ENCODE measurements at regions not wholly inside any gene's neighbourhood (a gene's known extent, or its start where the extent isn't known, plus 50 kb on each side); places are given as distances from the start of the nearest gene placed in this dataset.
A peak's percentile ranks its signal among the peaks of the same experiment; 100 is the strongest.

DNA sequence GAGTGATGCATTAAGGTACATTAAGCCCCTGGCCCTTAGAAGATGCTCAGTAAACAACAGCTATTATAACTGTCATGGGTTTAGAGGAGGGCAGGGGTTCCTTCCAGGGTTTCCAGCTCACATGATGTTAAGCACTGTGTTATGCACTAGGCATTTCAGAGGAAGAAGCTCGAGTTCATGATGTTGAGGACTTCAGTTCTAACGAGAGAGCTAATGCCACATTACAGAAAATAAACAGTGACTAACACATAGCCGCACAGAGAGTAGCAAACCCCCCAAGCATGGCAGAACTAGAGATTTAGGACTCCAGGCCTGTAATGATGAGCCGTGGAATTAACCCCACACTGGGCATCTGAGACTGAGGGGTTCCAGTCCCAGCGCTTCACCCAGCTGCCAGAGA is 105.2 kb downstream of the UNC5CL start:
- DNase-seq, result no peak
- 83 to 85% methylated on average over 5 of the region's 5 CpGs for WGBS, 2 donors
- no peak overlapping the region for H3K27ac ChIP-seq

GRCh38 chr6:40932953-40933352 is 106.1 kb downstream of the UNC5CL start:
- DNase-seq, result no peak
- Histone ChIP-seq H3K27ac (no peak overlapping the region), H3K9me3 (no peaks in the 10 kb centered on the region), H3K4me3 (no peak overlapping the region), H3K4me1 (no peaks in the 10 kb centered on the region), H3K27me3 (no peaks in the 10 kb centered on the region), H3K36me3 (ENCODE audit: low read depth, missing control alignments) (no peaks in the 10 kb centered on the region)
- intact Hi-C loops (cut with DNase I; ENCODE audit: low total_unique reads), result no loop called here
- 94 to 96% methylated on average over 6 of the region's 6 CpGs for WGBS, 2 donors
- no peak for TF ChIP-seq POLR2A (IDR thresholded peaks at IDR 0.05)
- TF ChIP-seq CTCF (IDR thresholded peaks at IDR 0.05), result no peak

More for the DNA sequence above, 105.2 kb downstream of the UNC5CL start:
- intact Hi-C loops (cut with DNase I; ENCODE audit: low total_unique reads), result no loop called here
- TF ChIP-seq CTCF (IDR thresholded peaks at IDR 0.05), result no peak
- no peak for TF ChIP-seq POLR2A (IDR thresholded peaks at IDR 0.05)
- no peaks in the 10 kb centered on the region for H3K36me3 ChIP-seq (ENCODE audit: low read depth, missing control alignments)
- H3K9me3 ChIP-seq, result no peaks in the 10 kb centered on the region
- H3K4me1 ChIP-seq, result no peaks in the 10 kb centered on the region
- no peaks in the 10 kb centered on the region for H3K27me3 ChIP-seq
- no peak overlapping the region for H3K4me3 ChIP-seq

GRCh38 chr6:40932366-40932765 is 106.7 kb downstream of the UNC5CL start:
- Histone ChIP-seq H3K27ac (no peak overlapping the region), H3K4me1 (no peaks in the 10 kb centered on the region), H3K4me3 (no peak overlapping the region), H3K9me3 (no peaks in the 10 kb centered on the region), H3K27me3 (no peaks in the 10 kb centered on the region), H3K36me3 (ENCODE audit: low read depth, missing control alignments) (no peaks in the 10 kb centered on the region)
- intact Hi-C loops (cut with DNase I; ENCODE audit: low total_unique reads), result no loop called here
- TF ChIP-seq CTCF (IDR thresholded peaks at IDR 0.05), result no peak
- TF ChIP-seq POLR2A (IDR thresholded peaks at IDR 0.05), result no peak
- no peak for DNase-seq
- 61 to 68% methylated on average over 2 of the region's 2 CpGs for WGBS, 2 donors

GRCh38 chr6:40931931-40932330 is 107.1 kb downstream of the UNC5CL start:
- Histone ChIP-seq H3K27me3 (no peaks in the 10 kb centered on the region), H3K36me3 (ENCODE audit: low read depth, missing control alignments) (no peaks in the 10 kb centered on the region), H3K27ac (no peak overlapping the region), H3K9me3 (no peaks in the 10 kb centered on the region), H3K4me3 (no peak overlapping the region), H3K4me1 (no peaks in the 10 kb centered on the region)
- TF ChIP-seq CTCF (IDR thresholded peaks at IDR 0.05) (no peak), POLR2A (IDR thresholded peaks at IDR 0.05) (no peak)
- no peak for DNase-seq
- intact Hi-C loops (cut with DNase I; ENCODE audit: low total_unique reads), result no loop called here
- WGBS, 2 donors, result 65 to 85% methylated on average over 1 of the region's 1 CpG

GRCh38 chr6:40930555-40930954 is 108.5 kb downstream of the UNC5CL start:
- Histone ChIP-seq H3K4me1 (no peaks in the 10 kb centered on the region), H3K27ac (no peak overlapping the region), H3K27me3 (no peaks in the 10 kb centered on the region), H3K4me3 (no peak overlapping the region), H3K9me3 (no peaks in the 10 kb centered on the region), H3K36me3 (ENCODE audit: low read depth, missing control alignments) (no peaks in the 10 kb centered on the region)
- 84 to 91% methylated on average over 3 of the region's 3 CpGs for WGBS, 2 donors
- TF ChIP-seq CTCF (IDR thresholded peaks at IDR 0.05) (no peak), POLR2A (IDR thresholded peaks at IDR 0.05) (no peak)
- peak; percentile 24 for DNase-seq
- intact Hi-C loops (cut with DNase I; ENCODE audit: low total_unique reads), result no loop called here

All from testis (tissue), 2 donors.